NCI-H2171 treated with DMSO at 0.1 percent for 48 hours (cell line): ENCODE measurements at regions not wholly inside any gene's neighbourhood (a gene's known extent, or its start where the extent isn't known, plus 50 kb on each side); places are given as distances from the start of the nearest gene placed in this dataset.
"Not testable (repeated sequence)": the region's sequence is repeated elsewhere in the genome, so short reads cannot be mapped to it uniquely, and the experiment has no call there.

Source experiments
- DNase-seq: peaks from one replicate; lab custom pipeline; 2025; lab: John Stamatoyannopoulos, UW

DNA sequence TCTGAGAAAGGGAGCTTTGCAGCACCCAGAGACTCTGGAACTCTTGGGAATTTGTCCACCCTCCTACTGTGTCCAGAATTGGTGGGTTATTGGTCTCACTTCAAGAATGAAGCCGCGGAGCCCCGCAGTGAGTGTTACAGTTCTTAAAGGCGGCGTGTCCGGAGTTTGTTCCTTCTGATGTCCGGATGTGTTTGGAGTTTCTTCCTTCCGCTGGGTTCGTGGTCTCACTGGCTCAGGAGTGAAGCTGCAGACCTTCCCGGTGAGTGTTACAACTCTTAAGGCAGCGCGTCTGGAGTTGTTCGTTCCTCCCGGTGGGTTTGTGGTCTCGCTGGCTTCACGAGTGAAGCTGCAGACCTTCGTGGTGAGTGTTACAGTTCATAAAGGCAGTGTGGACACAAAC lies 824.7 kb downstream of the LRRTM4 start:
- not testable (repeated sequence) for DNase-seq

DNA sequence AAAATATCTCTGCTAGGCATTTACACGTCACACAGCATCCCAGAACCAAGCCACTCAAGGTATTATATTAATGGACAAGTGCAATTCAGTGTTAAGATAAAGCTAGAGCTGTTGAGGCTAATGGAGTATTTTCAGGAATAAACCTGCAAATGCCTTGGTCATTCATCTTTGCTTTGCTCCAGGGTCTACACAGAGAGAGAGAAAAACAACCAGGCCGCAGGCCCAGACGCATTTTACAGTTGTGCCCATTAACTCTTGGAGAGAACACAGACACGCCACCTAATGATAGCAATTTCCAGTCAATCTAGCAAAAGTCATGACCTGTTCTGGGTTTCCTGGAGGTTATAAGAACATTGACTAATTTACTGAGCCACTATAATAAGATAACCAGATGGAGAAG lies 829.3 kb downstream of the LRRTM4 start:
- DNase-seq: no peak

DNA sequence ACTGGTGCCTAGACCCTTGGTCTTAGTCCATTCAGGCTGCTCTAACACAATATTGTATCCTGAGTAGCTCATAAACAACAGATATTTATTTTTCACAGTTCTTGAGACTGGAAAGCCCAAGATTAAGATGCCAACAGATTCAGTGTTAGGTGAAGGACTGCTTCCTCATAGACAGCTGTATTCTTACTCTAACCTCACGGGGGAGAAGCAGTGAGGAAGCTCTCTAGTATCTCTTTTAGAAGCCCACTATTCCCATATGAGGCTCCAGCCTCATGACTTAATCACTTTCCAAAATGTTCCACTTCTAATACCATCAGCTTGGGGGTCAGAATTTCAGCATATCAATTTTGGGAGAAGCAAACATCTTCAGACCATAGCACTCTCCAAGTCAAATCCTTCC lies 833.4 kb downstream of the LRRTM4 start:
- DNase-seq: no peak

DNA sequence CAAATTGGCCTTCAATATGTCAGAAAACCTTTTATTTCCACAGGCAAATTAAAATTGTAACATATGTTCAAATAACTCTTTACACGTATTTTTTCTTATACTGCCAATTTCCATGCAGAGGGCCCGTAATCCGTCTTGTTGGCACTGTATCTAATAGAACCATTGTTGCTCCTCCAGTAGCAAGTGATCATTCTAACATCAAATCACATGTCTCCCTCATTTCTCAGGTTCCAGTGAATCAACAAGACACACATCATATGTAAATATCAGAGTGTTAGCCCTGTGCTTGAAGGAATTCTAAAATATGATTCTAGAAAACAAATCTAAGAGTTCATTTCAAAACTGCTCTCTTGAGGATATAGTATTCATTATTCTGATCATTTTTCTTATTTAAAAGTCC lies 834.3 kb downstream of the LRRTM4 start:
- no peak for DNase-seq

DNA sequence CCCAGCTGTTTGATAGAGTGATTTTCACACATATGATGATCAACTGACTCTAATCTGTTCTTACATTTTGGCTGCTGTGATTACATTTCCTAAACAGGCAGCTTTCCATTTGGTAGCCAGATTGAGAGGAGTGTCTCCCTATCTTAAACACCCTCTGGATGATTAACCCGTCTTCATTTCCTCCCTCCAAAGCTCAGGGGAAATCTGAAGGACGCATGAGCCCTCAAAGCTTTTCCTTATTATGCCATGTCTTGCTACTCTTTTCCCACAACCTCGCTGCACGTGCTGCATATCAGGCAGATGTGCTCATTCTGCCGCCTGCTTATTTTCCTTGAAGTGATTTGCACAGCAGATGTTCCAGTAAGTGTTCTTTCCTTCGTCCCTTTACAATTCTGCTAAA lies 837.4 kb downstream of the LRRTM4 start:
- DNase-seq: peak; percentile 74

DNA sequence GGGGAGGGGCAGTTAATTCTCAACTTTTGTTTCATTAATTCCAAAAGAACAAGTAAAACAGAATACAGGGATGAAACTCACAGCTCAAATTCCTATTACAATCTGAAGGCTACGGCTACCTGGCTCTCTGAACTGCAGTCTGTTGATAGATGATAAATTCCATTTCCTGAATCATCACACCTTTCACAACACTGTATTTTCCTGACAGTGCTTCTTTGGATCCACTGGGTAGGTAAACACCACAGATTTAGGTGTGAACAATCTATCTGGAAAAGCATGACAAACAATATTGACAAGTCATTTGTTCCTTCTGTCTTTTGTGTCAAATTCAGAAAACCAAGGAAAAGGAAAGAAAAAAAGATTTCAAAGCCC lies 843.2 kb downstream of the LRRTM4 start:
- no peak for DNase-seq

DNA sequence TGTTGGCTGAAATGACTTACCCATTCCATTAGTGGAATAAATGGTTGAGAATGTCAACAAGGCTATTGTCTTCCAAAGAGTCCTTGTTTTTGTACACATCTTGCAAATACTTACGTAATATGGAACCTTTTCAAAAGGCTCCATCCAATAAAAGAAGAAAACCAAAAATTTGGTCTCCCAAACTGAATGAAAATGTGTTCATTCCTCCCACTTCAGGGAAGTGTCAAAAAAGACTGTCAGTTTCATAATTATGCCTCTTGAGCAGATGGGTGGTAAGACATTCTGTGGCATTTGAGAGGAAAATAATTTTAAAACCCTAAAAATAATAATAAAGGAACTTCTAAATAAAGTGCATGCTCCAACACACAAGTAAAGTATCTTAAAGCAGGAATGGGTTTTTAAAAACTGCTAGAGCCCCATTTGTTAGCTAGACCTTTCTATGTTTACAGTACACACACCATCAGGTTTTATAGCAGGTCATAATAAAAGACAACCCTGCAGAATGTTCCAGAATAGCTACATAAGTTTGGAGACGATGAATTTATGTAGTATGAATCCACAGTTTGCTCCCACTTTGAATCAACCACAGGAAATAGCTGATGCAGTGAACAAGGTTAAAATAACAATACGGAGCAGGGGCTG lies 843.7 kb downstream of the LRRTM4 start:
- no peak for DNase-seq

DNA sequence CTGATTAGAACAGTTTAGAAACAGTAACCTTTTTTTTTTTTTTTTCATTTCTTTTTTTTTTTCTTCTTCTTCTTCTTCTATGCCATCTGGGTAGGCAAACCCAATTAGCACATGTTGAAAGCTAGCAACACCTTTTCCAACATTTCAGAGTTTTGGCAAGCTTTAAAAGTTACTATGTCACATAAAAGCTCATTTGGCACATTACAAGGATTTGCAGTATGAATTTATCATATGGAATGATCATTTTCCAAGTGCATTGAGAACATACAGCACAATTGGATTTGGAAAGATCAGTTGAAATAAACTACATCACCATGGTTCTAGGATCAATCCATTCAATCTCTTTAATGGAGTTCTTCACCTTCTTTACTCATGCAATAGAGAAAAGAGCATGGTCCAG lies 847.0 kb downstream of the LRRTM4 start:
- no peak for DNase-seq

DNA sequence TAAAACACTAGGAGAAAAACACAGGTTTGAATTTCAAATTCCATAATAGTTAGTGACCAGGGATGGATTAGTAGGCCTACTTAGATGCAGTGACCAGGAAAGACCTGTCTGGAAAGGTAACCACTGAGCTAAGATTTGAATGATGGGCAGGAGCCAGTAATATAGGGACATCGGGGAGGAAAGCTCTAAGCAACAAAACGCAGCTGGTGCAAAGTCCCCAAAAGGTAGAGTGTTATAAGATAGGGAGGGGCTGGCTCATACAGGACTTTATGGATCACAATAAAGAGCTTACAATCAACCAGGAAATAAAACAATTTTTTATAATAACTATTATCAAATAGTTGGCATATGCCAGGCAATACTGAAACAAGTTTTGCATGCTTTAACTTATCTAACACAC lies 849.4 kb downstream of the LRRTM4 start:
- no peak for DNase-seq

DNA sequence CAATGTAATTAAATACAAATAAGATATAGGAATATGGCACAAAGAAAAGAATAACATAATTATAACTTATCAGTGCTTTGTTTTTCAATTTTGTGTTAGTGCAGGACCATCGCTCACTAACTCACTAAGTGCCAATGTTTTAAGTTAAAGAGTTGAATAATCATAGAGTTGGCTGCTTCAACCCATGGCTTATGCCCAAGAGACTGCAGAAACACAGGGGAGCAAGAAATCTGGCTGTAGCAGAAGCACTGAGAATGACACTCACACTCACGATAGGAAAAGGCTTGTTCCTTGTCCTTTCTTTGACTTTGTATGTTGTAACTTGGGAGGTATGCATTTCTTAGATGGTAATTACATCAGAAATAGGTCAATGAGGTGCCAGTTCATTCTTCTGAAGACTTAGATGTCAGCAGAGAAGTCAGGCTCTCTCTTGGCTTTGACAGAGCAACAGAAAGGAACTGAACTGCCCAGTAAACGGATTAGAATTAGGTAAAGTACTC lies 852.2 kb downstream of the LRRTM4 start:
- DNase-seq: no peak

DNA sequence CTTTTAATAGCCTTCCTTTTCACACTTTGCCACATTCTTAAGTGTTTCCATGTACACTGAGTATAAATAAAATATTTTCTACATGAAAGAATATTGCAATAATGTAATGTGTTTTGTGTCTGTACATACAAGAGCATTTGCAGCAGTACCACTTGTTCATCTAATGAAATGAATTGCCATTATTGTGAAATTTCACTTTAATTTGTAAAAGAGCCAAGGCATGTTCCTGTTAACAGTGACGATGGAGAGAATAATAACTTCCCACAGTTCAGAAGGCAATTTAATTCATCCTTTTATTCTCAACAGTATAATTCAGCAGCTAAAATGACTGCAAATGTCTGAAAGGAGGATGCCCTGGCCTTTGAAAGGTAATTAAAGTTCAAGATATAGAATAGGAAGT lies 853.9 kb downstream of the LRRTM4 start:
- DNase-seq: no peak

DNA sequence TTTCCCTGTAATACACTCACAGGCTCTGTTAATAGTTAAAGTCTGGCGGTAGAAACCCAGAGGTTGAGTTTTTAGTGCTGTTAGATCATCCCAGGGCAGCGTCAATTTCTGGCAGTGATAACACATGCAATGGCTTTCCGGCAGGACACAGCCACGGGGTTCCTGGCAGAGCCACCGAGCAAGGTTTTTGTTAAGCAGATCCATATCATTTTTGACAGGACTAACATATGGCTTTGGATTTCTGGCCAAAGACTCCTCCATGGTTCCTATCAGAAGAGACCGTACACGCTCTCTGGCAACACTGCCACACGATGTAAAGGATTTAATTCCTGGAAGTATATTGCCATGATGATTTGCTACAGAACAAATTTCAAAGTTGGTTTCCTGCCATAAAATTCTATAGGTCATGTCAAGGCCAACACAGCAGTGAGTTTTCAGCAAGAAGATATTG lies 854.3 kb downstream of the LRRTM4 start:
- DNase-seq: no peak

DNA sequence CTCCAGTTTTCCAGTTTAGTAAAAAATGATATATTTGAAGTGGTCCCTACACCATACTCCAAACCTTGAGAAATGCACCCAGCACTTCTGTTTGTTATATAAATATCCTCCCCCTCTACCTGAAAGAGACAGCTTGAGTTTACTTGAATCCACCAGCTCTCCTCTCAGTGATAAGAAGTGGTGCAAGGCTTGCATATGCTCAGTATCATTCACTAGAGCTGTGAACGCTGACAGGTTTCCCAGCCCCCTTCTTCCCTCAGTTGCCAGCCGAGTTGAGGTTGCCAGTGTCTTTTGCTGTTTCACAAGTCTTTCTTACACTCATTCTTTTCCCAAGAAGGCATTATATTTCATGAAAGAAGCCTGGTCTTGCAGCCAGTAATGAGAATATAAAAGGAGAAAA lies 880.0 kb downstream of the LRRTM4 start:
- no peak for DNase-seq

DNA sequence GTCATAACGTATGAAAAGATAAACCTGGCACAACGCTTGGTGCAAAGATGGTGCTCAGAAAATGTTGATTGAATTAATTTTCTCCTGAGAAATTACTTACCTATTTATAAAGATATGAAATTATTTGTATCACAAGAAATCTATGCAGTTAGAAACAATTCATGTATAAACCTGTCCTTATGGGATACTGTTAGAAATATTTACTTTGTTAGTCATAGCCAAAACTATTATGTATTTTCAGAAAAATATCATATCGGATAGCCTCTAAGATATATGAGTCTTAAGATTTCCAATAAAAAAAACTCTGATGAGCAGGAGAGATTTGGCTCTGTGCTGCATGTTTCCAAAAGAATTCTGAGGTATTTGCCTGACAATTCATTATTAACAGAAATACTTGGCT lies 880.7 kb downstream of the LRRTM4 start:
- DNase-seq: no peak

DNA sequence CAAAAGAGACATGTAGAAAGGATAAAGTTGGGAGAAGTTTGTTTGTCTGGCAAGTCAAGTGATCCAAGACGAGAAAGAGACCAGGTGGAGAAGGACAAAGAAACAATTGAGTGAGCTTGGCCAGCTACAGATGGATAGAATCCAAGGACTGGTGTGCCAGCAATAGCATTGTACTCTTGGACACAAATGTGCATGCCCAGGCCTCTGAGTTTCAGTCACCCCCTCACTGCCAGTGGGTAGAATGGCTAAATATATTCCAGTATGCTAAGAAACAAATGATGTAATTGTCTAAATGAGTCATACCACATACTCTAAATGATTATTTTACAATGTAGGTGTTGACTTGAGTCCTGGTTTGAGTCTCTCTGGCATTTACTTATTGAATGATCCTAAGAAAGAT lies 881.3 kb downstream of the LRRTM4 start:
- DNase-seq: no peak

DNA sequence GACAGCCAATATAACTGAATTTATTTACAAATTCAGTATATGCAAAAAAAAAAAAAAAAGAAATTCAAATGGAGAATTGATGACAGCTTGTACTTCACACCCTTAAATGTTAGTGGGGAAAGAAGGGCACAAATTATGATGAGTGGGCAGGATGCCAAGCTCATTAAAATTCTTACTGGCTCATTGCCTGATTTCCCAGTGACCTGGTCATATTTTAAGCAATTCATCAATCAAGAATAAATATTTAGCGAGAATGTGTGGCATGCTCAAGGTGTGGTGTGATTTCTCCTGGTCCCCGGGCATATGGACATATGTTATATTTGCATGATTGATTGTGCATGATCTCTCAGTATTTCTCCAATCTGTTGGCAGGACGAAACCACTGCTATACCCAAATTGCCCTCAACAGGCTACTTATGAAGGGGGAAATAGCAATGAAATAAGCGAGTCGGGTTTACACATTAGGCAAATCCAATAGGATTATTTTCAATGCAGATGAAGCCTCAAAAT lies 883.0 kb downstream of the LRRTM4 start:
- peak; percentile 12 for DNase-seq

DNA sequence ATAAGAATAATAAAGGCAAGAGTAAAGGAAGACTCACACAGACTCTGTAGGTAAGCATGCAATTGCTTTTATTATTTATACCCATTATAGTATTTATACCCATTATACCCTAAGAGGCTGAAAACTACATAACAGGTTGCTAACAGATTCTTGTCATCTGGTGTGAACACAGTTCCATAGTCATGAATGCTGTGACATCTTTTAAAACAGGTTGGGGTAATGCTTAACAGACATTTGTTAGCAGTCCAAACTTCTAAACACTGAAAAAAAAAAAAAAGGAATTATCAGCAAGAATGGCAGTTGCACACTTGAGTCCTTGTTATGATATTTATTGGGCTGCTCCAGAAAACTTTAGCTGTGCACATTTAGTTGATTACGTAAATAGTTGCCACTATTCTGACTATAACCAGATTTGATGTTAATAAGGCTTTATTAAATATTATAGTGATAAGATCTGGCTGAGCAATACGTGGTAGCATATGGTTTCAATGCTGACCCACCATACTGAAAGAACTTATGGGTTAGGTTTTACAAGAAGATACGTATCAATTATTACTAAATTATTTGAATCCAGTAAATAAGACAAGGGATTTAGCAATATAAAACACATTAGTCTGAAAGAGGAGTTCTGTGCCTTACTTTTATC lies 888.8 kb downstream of the LRRTM4 start:
- DNase-seq: no peak

DNA sequence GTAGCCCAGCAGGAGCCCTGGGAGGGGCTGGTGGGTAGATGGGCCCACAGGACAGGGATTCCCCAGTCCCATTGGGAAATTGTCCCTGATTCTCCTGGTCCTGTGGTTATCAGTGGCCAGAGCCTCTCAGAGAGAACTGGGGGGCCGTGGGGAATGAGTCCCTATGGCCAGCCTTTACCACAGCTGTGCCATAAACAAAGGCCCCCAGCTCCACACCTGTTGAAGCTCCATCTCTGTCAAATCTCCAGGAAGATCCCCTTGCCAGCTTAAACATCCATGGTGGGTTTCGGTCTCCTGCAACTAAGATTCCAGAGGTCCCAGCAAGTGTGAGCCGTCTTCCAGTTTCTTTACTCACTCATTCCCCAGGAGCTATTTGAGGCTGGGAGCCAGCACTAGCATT lies 897.1 kb downstream of the LRRTM4 start:
- no peak for DNase-seq

DNA sequence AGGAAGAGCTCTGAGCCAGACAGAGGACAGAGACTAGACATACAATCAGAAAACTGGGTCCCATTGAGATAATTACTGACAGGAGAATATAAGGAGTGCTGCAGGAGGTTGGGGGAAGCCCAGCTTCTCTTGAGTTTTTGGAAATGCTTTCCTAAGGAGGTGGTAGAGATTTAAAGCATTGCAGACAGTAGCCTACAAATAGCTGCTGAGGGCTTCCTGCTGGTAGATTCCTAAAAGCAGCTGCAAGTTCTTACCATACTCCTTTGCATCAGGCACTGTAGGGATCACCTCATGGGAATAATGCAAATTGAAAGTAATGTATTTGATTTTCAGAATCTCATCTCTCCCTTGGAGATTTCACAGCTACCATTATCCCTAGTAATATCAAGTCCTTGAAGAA lies 902.6 kb upstream of the GCFC2 start:
- DNase-seq: no peak

DNA sequence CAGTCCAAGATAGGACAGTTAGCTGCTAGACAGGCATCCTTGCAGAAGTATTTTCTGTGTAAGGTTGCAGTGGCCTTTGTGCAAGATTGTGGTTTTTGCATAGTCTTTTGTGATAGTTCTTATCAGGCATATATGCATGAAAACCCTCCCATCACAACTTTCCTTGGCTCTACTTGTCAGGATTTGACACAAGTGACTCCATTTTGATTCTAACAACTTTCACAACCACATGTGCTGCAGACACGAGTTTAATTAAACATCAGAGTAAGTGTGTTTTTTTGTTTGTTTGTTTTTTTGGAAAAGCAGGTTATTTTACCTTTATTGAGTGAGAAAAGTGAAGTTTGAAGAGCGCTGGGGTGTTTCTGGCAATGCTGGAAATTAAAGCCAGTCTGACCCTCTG lies 902.0 kb upstream of the GCFC2 start:
- DNase-seq: no peak

DNA sequence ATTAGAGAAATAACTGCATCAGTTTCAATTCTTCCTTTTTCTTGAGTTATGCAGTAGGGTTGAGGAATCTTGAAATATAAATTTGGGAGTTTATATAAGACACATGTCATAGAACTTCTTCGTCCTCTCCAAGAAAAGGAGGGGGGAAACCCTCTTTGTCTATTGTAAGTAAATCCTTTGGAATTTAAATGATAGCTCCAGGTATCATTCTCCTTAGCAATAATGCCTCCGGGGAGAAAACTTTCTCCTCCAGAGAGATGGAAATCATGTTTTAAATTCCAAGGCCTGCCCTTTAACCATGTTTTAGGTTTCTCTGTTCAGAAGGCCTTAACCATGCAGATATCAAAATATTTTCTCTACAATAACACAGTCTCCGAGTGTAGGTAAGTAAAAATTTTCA lies 899.7 kb upstream of the GCFC2 start:
- DNase-seq: no peak

DNA sequence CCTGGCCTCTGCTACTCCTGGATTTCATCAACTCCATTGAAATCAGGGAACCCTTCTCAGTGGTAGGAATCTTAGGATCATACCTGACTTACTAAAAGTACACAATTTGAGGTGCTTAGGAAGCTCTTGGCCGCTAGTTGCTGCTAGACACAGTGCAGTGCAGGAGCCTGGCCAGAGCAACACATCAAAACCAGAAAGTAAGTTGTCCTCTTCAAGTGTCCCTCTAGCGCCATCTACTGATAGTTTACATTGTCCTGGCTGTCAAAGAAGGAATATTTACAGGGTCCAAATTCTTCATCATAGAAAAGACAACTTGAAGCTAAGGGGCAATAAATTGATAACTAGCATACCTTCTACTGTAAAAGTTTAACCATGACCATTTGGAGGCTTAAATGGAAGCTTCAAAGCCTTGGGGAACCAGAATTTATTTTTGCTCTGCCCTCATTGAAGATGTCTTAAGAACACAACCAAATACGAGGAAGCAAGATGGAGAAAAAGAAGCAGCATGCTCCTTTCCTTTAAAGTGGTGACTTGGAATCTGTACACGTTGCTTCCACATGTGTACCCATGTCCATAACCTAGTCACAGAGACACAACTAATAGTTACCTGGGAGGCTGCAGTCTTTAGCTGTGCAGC lies 889.1 kb upstream of the GCFC2 start:
- peak; percentile 87 for DNase-seq

DNA sequence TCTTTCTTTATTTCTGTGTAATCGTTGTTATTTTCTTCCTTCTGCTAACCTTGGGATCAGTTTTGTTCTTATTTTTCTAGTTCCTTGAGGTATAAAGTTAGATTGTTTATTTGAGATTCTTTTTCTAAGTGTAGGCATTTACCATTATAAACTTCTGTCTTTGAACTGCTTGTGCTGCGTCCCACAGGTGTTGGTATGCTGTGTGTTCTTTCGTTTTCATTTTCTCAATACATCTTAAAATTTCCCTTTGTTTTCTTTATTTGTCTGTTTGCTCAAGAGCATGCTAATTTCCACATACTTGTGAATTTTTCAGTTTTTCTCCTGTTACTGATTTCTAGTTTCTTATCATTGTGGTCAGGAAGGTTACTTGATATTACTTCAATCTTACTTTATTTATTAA lies 873.8 kb upstream of the GCFC2 start:
- no peak for DNase-seq
